HL-60 (cell line): ENCODE measurements at regions not wholly inside any gene's neighbourhood (a gene's known extent, or its start where the extent isn't known, plus 50 kb on each side); places are given as distances from the start of the nearest gene placed in this dataset.

ENCODE experiments used
- GABPA ChIP-seq: IDR thresholded peaks from 2 replicates; pipeline ENCODE4 v1.6.1; 2012; ENCODE audit warnings: low read depth
- SPI1 ChIP-seq: IDR thresholded peaks from 2 replicates; pipeline ENCODE4 v1.6.1; 2012; ENCODE audit warnings: low read depth, mild to moderate bottlenecking, borderline replicate concordance
- TF ChIP-seq, protein P1 (sequence below): IDR thresholded peaks from 2 replicates; pipeline ENCODE4 v1.6.1; 2012; ENCODE audit warnings: low read depth; ENCODE audit not compliant: insufficient replicate concordance
- TF ChIP-seq, protein P2 (sequence below): IDR thresholded peaks from one replicate; pipeline ENCODE4 v1.5.1; 2011; ENCODE audit warnings: low read length, control low read depth, inconsistent platforms; ENCODE audit not compliant: insufficient read depth

DNA sequence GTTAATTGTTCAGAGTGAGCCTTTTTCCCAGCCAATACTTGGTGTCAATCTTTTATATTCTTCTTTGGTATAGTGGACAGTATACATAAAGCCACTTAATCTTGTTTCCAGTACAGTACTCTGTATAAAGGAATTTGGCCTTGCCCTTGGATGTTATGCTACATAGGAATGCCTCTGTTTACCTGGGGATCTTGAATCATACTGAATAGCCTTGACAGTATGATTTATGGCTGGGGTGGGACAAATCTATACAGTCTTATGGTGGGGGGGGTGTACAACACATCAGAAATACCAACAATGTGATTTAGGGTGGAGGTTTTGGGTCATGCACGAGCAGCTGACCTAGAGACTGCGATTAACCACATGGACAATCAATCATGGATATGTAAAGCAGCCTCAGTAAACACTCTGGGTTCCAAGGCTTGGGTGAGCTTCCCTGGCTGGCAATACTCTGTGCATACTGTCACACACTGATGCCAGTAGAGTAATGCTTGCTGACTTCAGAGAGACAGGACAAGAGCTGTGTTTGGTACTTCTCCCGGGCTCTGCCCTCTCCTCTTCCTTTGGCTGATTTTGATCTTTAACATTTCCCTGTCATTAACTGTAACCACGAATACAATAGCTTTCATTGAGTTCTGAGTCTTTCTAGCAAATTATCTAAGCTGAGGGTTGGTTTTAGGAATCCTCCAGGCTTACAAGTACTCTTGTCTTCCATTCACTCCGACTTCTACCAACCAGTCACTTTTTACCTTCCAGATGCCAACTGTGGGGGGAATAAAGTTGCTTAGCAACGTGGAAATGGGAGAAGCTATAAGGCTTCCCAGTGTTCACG, 84.6 kb downstream of the IARS1 start:
- TF ChIP-seq, protein P1, sequence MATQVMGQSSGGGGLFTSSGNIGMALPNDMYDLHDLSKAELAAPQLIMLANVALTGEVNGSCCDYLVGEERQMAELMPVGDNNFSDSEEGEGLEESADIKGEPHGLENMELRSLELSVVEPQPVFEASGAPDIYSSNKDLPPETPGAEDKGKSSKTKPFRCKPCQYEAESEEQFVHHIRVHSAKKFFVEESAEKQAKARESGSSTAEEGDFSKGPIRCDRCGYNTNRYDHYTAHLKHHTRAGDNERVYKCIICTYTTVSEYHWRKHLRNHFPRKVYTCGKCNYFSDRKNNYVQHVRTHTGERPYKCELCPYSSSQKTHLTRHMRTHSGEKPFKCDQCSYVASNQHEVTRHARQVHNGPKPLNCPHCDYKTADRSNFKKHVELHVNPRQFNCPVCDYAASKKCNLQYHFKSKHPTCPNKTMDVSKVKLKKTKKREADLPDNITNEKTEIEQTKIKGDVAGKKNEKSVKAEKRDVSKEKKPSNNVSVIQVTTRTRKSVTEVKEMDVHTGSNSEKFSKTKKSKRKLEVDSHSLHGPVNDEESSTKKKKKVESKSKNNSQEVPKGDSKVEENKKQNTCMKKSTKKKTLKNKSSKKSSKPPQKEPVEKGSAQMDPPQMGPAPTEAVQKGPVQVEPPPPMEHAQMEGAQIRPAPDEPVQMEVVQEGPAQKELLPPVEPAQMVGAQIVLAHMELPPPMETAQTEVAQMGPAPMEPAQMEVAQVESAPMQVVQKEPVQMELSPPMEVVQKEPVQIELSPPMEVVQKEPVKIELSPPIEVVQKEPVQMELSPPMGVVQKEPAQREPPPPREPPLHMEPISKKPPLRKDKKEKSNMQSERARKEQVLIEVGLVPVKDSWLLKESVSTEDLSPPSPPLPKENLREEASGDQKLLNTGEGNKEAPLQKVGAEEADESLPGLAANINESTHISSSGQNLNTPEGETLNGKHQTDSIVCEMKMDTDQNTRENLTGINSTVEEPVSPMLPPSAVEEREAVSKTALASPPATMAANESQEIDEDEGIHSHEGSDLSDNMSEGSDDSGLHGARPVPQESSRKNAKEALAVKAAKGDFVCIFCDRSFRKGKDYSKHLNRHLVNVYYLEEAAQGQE = no peak
- TF ChIP-seq, protein P2, sequence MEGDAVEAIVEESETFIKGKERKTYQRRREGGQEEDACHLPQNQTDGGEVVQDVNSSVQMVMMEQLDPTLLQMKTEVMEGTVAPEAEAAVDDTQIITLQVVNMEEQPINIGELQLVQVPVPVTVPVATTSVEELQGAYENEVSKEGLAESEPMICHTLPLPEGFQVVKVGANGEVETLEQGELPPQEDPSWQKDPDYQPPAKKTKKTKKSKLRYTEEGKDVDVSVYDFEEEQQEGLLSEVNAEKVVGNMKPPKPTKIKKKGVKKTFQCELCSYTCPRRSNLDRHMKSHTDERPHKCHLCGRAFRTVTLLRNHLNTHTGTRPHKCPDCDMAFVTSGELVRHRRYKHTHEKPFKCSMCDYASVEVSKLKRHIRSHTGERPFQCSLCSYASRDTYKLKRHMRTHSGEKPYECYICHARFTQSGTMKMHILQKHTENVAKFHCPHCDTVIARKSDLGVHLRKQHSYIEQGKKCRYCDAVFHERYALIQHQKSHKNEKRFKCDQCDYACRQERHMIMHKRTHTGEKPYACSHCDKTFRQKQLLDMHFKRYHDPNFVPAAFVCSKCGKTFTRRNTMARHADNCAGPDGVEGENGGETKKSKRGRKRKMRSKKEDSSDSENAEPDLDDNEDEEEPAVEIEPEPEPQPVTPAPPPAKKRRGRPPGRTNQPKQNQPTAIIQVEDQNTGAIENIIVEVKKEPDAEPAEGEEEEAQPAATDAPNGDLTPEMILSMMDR = no peak
- no peak for TF ChIP-seq SPI1
- TF ChIP-seq GABPA = no peak
